PC-9 (cell line): ENCODE measurements at regions not wholly inside any gene's neighbourhood (a gene's known extent, or its start where the extent isn't known, plus 50 kb on each side); places are given as distances from the start of the nearest gene placed in this dataset.

Source experiments
- BruUV-seq: library from RNA; stranded (reverse); fragments of 400-500 nt; replicated peaks from 2 replicates; lab custom pipeline; 2021; lab: Mats Ljungman, UMichigan
- CTCF ChIA-PET: fragments of 300-600 bp; sonication (Branson Sonifier 250); formaldehyde crosslinking; loops from one replicate; lab custom pipeline; 2022; ENCODE audit warnings: antibody characterized with exemption; lab: Charles Lee
- POLR2A ChIA-PET: fragments of 300-600 bp; sonication (Branson Sonifier 250); formaldehyde crosslinking; loops from one replicate; lab custom pipeline; 2022; ENCODE audit warnings: antibody characterized with exemption; ENCODE audit not compliant: unreplicated experiment; lab: Charles Lee
- DNase-seq, 2 experiments: peaks; one replicate each; pipeline versions ENCODE4 v3.0.0 to v3.0.0-alpha.2; 2015 to 2022; ENCODE audit warnings: mixed read lengths in 1 of 2
- H2AFZ ChIP-seq: fragments of 200-600 bp; sonication (generic); 2 replicates; pipeline ENCODE4 v1.8.1; 2017; ENCODE audit warnings: antibody characterized with exemption
- H3F3A ChIP-seq: fragments of 200-600 bp; sonication (generic); 2 replicates; pipeline ENCODE4 v1.8.1; 2017; ENCODE audit warnings: antibody characterized with exemption, mild to moderate bottlenecking, low read depth; ENCODE audit not compliant: insufficient read depth
- H3K27ac ChIP-seq: fragments of 200-600 bp; sonication (generic); 2 replicates; pipeline ENCODE4 v1.6.1; 2016; ENCODE audit warnings: mixed run types
- H3K27me3 ChIP-seq: fragments of 200-600 bp; sonication (generic); 2 replicates; pipeline ENCODE4 v1.6.1; 2016; ENCODE audit warnings: low read depth, mixed run types; ENCODE audit not compliant: insufficient read depth
- H3K36me3 ChIP-seq: fragments of 200-600 bp; sonication (generic); 2 replicates; pipeline ENCODE4 v1.6.1; 2016; ENCODE audit warnings: low read depth, mixed run types
- H3K4me1 ChIP-seq: fragments of 200-600 bp; sonication (generic); replicated peaks from 2 replicates; pipeline ENCODE4 v1.6.1; 2016; ENCODE audit warnings: mixed run types; ENCODE audit not compliant: insufficient read depth
- H3K4me2 ChIP-seq: fragments of 200-600 bp; sonication (generic); 2 replicates; pipeline ENCODE4 v1.6.1; 2017; ENCODE audit warnings: mixed run types
- H3K4me3 ChIP-seq: fragments of 200-600 bp; sonication (generic); 2 replicates; pipeline ENCODE4 v1.6.1; 2016; ENCODE audit warnings: mixed run types
- H3K79me2 ChIP-seq: fragments of 200-600 bp; sonication (generic); 2 replicates; pipeline ENCODE4 v1.6.1; 2017; ENCODE audit warnings: low read depth, mixed run types
- H3K9me2 ChIP-seq: fragments of 200-600 bp; sonication (generic); 2 replicates; pipeline ENCODE4 v1.8.1; 2017; ENCODE audit warnings: mild to moderate bottlenecking; ENCODE audit not compliant: insufficient read depth
- H3K9me3 ChIP-seq: fragments of 200-600 bp; sonication (generic); 2 replicates; pipeline ENCODE4 v1.8.1; 2016; ENCODE audit warnings: low read depth; ENCODE audit not compliant: insufficient read depth
- H4K20me1 ChIP-seq: fragments of 200-600 bp; sonication (generic); 2 replicates; pipeline ENCODE4 v1.8.1; 2017; ENCODE audit not compliant: insufficient read depth
- CTCF ChIP-seq: fragments of 200-600 bp; sonication (generic); conservative IDR thresholded peaks from 2 replicates; pipeline ENCODE4 v1.6.1; 2017; ENCODE audit warnings: mixed run types, antibody characterized with exemption, mild to moderate bottlenecking, moderate library complexity
- EZH2 ChIP-seq: fragments of 200-600 bp; sonication (generic); IDR thresholded peaks from 2 replicates; pipeline ENCODE4 v1.8.0; 2017; ENCODE audit warnings: antibody characterized with exemption, low read depth
- intact Hi-C: fragments of 100-400 bp; cut with micrococcal nuclease; formaldehyde crosslinking; loops from one replicate; pipeline ENCODE4 v1.10.0; 2022; ENCODE audit not compliant: unreplicated experiment

GRCh38 chr20:4441191-4441590, 192.1 kb upstream of the ADRA1D start:
- Histone ChIP-seq H2AFZ (no peak overlapping the region), H3F3A (peaks cover 8% of the 10 kb centered on the region; the same call in 1 of the 2 replicates), H3K27ac (no peak overlapping the region), H3K27me3 (no peaks in the 10 kb centered on the region), H3K36me3 (no peaks in the 10 kb centered on the region), H3K4me3 (no peak overlapping the region), H3K79me2 (no peaks in the 10 kb centered on the region), H3K9me3 (no peaks in the 10 kb centered on the region), H3K4me2 (no peak overlapping the region), H3K9me2 (no peaks in the 10 kb centered on the region), H4K20me1 (no peaks in the 10 kb centered on the region), H3K4me1 (peaks cover 12% of the 10 kb centered on the region)
- TF ChIP-seq EZH2, result no peak
- POLR2A ChIA-PET, result no interaction called here
- BruUV-seq, result no TSS peak
- intact Hi-C loops, result no loop called here
- no peak for DNase-seq
- CTCF ChIA-PET, result no interaction called here

- Histone ChIP-seq H3K4me2 (no peak overlapping the region), H2AFZ (no peak overlapping the region), H3K9me3 (no peaks in the 10 kb centered on the region), H3K9me2 (no peaks in the 10 kb centered on the region), H3F3A (peaks cover 8% of the 10 kb centered on the region; the same call in 1 of the 2 replicates), H3K36me3 (no peaks in the 10 kb centered on the region), H3K4me3 (no peak overlapping the region), H4K20me1 (no peaks in the 10 kb centered on the region), H3K27me3 (no peaks in the 10 kb centered on the region), H3K79me2 (no peaks in the 10 kb centered on the region), H3K4me1 (peaks cover 12% of the 10 kb centered on the region), H3K27ac (no peak overlapping the region)
- ChIA-PET CTCF (no interaction called here), POLR2A (no interaction called here)
- no peak for DNase-seq
- BruUV-seq, result no TSS peak
- no peak for TF ChIP-seq CTCF
- no peak for TF ChIP-seq EZH2
- intact Hi-C loops, result no loop called here
These were observed 190.4 kb upstream of the ADRA1D start for GRCh38 chr20:4439461-4439860.

- H3K27ac ChIP-seq, result no peak overlapping the region
- no peaks in the 10 kb centered on the region for H3K9me2 ChIP-seq
- H3K4me2 ChIP-seq, result no peak overlapping the region
- no peaks in the 10 kb centered on the region for H3K9me3 ChIP-seq
- H3K4me3 ChIP-seq, result no peak overlapping the region
- no peaks in the 10 kb centered on the region for H4K20me1 ChIP-seq
- TF ChIP-seq CTCF (no peak), EZH2 (no peak)
- BruUV-seq, result no TSS peak
- ChIA-PET CTCF (no interaction called here), POLR2A (no interaction called here)
- no peaks in the 10 kb centered on the region for H3K79me2 ChIP-seq
- intact Hi-C loops, result no loop called here
- no peaks in the 10 kb centered on the region for H3K27me3 ChIP-seq
- H3F3A ChIP-seq, result no peaks in the 10 kb centered on the region
- no peak for DNase-seq
- H3K36me3 ChIP-seq, result no peaks in the 10 kb centered on the region
- H3K4me1 ChIP-seq, result no peaks in the 10 kb centered on the region; the same call in 1 of the 2 replicates
- H2AFZ ChIP-seq, result no peak overlapping the region
These were observed 188.0 kb upstream of the ADRA1D start for GRCh38 chr20:4437131-4437530.
